Stimulated activated CD8-positive, alpha-beta memory T cell treated with anti-CD3 and anti-CD28 coated beads, Interleukin-7, amount 100 ng/mL, for 1 hour (primary cell): ENCODE measurements at regions not wholly inside any gene's neighbourhood (a gene's known extent, or its start where the extent isn't known, plus 50 kb on each side); places are given as distances from the start of the nearest gene placed in this dataset.

Experiments
- DNase-seq, 2 donors: peaks; one replicate each; pipeline ENCODE4 v3.0.0-alpha.2; 2020; ENCODE audit warnings: low read depth in 2 of 2

- DNase-seq = no peak
Observed at GRCh38 chr14:66111891-66112290, 374.3 kb upstream of the CCDC196 start.

- no peak for DNase-seq
Observed at GRCh38 chr14:66114071-66114470, 372.1 kb upstream of the CCDC196 start.

GRCh38 chr14:66115740-66116502 lies 370.2 kb upstream of the CCDC196 start:
- DNase-seq = no peak

- DNase-seq = no peak
Observed at GRCh38 chr14:66116732-66117131, 369.4 kb upstream of the CCDC196 start.

GRCh38 chr14:66117600-66117999 lies 368.6 kb upstream of the CCDC196 start:
- DNase-seq = no peak

- no peak for DNase-seq
Observed at GRCh38 chr14:66119606-66120231, 366.5 kb upstream of the CCDC196 start.

- no peak for DNase-seq
Observed at GRCh38 chr14:66120402-66120801, 365.8 kb upstream of the CCDC196 start.

GRCh38 chr14:66121859-66122258 lies 364.3 kb upstream of the CCDC196 start:
- no peak for DNase-seq

GRCh38 chr14:66129224-66129623 lies 356.9 kb upstream of the CCDC196 start:
- DNase-seq = no peak

GRCh38 chr14:66131111-66131510 lies 355.1 kb upstream of the CCDC196 start:
- DNase-seq = no peak

- no peak for DNase-seq
Observed at GRCh38 chr14:66133666-66134065, 352.5 kb upstream of the CCDC196 start.

GRCh38 chr14:66135831-66136230 lies 350.3 kb upstream of the CCDC196 start:
- DNase-seq = no peak

- DNase-seq = no peak
Observed at GRCh38 chr14:66137081-66137480, 349.1 kb upstream of the CCDC196 start.

GRCh38 chr14:66139432-66139831 lies 346.7 kb upstream of the CCDC196 start:
- DNase-seq = no peak

- no peak for DNase-seq
Observed at GRCh38 chr14:66140213-66140918, 345.8 kb upstream of the CCDC196 start.

GRCh38 chr14:66140963-66141362 lies 345.2 kb upstream of the CCDC196 start:
- no peak for DNase-seq

GRCh38 chr14:66141733-66142132 lies 344.4 kb upstream of the CCDC196 start:
- no peak for DNase-seq

- DNase-seq = no peak
Observed at GRCh38 chr14:66143387-66144112, 342.6 kb upstream of the CCDC196 start.

- no peak for DNase-seq
Observed at GRCh38 chr14:66152302-66152701, 333.9 kb upstream of the CCDC196 start.

- no peak for DNase-seq
Observed at GRCh38 chr14:66152747-66153146, 333.4 kb upstream of the CCDC196 start.

- DNase-seq = no peak
Observed at GRCh38 chr14:66163023-66163422, 323.1 kb upstream of the CCDC196 start.

- no peak for DNase-seq
Observed at GRCh38 chr14:66165337-66165736, 320.8 kb upstream of the CCDC196 start.
